GM21737 (cell line): ENCODE measurements at regions not wholly inside any gene's neighbourhood (a gene's known extent, or its start where the extent isn't known, plus 50 kb on each side); places are given as distances from the start of the nearest gene placed in this dataset.
"Not testable (repeated sequence)": the region's sequence is repeated elsewhere in the genome, so short reads cannot be mapped to it uniquely, and the experiment has no call there.

Source experiments
- ATAC-seq: cut with Tn5 transposase; IDR thresholded peaks from one replicate; pipeline ENCODE4 v1.9.1; 2021; ENCODE audit warnings: mild to moderate bottlenecking, moderate library complexity; ENCODE audit not compliant: unreplicated experiment

DNA sequence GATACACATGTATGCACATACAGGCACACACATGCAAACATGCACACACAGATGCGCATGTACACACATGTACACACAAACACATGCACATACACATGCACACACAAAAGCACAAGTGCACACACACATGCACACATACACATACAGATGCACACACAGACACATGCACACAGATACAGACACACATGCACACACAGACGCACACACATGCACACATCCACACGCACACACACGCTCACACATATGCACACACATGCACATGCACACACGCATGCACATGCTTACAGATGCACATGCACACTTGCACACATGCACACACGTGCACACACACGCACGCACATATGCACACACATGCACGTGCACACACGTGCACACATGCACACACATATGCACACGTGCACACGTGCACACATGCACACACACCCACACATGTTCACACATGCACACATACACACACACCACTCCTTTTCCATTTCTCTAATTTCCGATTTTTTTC, 283.8 kb upstream of the FRG2C start:
- no peak for ATAC-seq

DNA sequence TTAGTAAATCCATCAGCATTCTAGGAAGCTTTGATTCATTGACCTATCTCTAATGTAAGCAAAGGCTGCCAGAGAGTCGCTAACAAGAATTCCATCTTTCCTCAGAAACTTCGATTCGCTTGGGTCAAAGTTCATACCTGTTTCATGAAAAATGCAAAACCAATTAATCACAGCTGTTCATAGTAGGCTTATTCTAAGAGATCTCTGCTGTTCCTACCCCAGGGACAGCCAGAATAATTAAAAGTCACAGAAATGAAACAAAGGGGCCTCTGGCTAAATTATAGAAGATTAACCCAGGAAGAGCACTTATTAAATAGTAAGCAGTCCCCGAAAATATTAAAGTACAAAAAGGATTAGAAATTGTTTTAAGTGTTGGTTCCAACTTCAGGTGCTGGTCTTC, 280.1 kb upstream of the FRG2C start:
- ATAC-seq, result not testable (repeated sequence)

DNA sequence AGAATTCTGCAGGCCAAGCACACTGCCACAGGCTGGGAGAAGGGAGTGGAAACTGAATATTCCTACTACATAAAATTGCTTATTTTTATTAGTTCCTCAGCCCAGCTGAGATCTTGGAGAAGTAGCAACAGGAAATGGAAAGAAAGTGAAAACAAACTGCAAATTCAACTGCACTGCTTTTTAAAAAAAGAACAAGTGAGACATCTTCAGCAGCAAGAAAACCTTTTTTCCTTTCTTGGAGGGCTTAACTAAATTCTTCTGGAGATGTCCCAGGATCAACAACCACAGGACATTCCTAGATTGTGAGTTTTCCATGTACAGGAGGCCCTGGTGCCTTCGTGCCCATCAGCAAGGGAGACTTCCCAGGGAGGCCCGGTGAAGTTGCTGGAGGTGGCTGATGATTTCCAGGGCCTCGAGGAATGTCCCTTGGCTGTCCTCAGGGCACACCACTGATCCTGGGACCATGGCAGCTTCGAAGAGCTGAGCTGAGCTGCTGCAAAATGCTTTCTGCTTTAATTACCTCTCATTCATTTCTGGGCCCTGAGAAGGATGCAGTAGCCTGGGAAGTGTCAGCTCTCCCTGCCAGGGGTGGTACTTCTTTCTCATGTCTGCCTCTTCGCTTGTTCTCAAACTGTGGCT, 275.5 kb upstream of the FRG2C start:
- ATAC-seq, result not testable (repeated sequence)

DNA sequence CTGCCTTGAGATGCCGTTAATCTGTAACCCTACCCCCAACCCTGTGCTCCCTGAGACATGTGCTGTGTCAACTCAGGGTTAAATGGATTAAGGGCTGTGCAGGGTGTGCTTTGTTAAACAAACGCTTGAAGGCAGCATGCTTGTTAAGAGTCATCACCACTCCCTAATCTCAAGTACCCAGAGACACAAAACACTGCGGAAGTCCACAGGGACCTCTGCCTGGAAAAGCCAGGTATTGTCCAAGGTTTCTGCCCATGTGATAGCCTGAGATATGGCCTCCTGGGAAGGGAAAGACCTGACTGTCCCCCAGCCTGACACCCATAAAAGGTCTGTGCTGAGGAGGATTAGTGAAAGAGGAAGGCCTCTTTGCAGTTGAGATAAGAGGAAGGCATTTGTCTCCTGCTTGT, 270.8 kb upstream of the FRG2C start:
- not testable (repeated sequence) for ATAC-seq

DNA sequence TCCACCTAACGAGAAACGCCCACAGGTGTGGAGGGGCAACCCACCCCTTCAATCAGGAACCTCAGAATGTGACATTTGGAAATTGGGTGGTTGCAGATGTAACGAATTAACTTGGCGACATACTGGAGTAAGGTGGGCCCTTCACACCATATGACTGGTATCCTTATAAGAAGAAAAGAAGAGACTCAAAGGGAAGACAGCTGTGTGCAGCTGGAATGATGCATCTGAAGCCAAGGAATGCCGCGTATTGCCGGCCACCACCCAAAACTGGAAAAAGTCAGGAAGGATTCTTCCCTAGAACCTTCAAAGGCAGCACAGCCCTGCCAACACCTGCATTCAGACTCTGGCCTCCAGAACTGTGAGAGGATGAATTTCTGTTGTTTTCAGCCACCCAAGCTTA, 270.0 kb upstream of the FRG2C start:
- not testable (repeated sequence) for ATAC-seq

GRCh38 chr3:75394562-75395360, 269.4 kb upstream of the FRG2C start:
- not testable (repeated sequence) for ATAC-seq

DNA sequence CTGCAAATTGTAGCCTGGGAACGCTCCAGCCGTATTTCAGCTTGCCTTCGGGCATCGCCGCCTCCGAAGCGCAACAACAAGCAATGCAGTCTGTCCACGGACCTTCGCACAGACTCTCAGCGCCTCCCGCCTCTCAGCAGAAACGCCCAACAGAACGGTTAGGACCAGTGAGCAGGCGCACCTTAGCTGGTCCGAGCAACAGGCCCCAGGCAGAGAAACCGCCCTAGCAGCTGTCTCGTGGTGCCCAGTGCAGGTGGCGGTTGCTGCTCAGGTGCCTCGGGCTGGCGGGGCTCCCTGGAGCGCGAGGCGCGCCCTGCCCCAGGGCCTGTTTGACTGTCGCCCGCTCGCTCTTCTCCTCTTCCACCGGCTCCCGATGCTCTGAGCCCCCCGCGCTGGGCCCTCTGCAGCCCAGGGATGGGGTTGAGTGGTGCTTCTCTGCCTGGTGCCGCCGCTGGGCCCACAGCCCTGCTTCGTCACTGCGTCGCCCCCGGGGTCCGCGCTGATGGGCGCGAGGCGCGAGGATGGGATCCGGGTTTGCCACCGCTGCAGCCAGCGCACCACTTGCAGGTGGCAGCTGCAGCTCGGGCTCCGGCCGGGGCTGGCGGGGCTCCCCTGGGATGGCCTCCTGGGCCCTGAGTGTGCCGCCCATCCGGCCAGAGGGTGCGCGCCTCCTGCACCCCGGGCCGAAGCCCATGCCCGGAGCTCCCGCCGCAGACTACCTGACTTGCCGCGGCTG, 268.4 kb upstream of the FRG2C start:
- ATAC-seq, result no peak

DNA sequence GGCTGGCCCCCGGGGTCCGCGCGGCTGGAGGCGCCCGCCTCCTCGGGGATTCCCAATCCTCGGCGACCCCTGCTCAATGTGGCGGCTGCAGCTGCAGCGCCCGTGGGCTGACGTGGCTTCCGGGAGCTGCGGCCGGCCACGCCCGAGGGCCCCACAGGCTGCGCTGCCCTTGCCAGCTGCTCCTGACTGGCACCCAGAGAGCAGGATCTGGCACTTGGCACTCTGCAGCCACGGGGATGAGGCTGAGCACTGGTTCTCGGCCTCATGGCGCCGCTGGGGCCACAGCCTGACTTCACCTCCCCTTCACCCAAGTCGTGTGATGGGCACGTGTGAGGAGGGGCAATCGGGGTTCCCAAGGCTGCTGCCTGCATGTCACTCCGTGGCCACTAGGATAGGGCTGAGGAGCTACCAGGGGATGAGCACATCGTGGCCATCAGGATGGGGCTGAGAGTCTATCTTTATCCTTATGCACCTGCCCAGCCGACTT, 267.8 kb upstream of the FRG2C start:
- no peak for ATAC-seq

DNA sequence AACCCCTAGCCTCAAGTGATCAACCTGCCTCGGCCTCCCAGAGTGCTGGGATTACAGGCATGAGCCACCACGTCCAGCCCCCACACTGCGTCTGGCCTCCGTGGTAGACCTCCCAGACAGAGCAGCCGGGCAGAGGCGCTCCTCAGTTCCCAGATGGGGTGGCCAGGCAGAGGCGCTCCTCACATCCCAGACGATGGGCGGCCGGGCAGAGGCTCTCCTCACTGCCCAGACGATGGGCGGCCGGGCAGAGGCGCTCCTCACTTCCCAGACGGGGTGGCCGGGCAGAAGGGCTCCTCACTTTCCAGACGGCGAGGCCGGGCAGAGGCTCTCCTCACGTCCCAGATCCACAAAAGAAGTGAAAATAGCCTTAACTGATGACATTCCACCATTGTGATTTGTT, 266.6 kb upstream of the FRG2C start:
- ATAC-seq, result not testable (repeated sequence)

- ATAC-seq, result not testable (repeated sequence)
Measured at GRCh38 chr3:75422101-75422945, 241.8 kb upstream of the FRG2C start.

- not testable (repeated sequence) for ATAC-seq
Measured at GRCh38 chr3:75425379-75425778, 238.7 kb upstream of the FRG2C start.

GRCh38 chr3:75427486-75427885, 236.6 kb upstream of the FRG2C start:
- ATAC-seq, result not testable (repeated sequence)

- not testable (repeated sequence) for ATAC-seq
Measured at GRCh38 chr3:75427906-75428305, 236.2 kb upstream of the FRG2C start.

DNA sequence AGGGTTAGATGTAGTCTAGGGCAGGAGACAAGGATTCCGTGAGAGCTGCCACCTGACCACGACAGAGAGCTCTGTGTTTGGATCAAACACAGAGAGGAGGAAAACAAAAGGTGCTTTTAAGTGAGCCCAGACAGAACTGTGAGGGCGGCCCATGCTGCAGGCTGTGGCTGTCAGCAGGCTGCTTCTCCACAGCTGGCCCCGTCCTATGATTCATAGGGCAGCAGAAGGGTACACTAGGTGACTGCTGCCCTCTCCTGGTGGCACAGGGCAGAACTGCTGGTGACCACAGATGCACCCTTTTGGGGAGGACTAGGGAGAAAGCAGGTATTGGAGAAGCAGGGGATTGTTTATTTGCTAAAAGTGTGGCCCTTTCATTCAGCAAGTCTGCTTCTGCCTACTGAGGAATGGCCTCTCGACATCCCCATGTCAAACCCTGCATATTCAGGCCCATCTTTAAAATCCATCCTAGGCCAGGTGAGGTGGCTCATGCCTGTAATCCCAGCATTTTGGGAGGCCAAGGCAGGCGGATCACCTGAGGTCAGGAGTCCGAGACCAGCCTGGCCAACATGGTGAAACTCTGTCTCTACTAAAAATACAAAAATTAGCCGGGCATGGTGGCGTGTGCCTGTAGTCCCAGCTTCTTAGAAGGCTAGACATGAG, 234.4 kb upstream of the FRG2C start:
- not testable (repeated sequence) for ATAC-seq

- not testable (repeated sequence) for ATAC-seq
Measured at GRCh38 chr3:75430406-75430805, 233.7 kb upstream of the FRG2C start.

DNA sequence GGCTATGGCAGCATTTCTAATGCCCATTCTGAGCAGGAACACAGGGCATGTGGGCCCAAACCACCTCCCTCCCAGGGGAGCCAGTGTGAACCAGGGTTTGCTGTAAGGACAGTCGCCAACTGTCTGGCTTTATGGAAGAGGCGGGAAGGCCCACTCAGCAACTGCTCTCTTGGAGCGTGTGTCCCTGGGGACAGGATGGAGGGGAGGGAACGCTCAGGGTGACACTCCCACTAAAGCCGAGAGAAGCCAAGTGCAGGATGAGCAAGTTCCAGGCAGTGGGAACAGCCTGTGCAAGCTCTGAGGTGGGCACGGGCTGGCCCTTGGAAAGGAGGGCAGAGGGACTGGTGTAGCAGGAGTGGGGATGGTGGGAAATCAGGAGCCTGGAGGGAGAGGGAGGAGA, 233.0 kb upstream of the FRG2C start:
- ATAC-seq, result not testable (repeated sequence)

- ATAC-seq, result not testable (repeated sequence)
Measured at GRCh38 chr3:75432466-75432865, 231.7 kb upstream of the FRG2C start.

DNA sequence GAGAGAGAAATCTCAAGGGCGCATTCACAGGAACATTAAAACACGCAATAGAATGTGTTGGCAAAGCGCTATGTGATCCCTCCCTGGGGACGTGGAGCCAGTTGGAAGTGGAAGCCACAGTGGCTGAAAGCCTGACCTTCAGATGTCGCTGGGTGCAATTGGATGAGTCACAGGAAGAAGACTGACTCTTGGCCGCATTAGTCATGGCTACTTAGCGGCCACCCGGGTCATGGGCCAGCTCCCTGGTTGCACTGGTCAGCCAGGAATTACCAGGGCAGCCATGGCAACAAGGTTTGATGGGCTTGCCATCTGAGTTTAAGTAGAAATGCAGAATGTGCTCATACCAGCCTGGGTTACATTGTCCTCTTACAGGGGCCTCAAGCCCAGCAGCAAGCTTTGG, 231.2 kb upstream of the FRG2C start:
- ATAC-seq, result not testable (repeated sequence)

GRCh38 chr3:75433295-75433694, 230.8 kb upstream of the FRG2C start:
- not testable (repeated sequence) for ATAC-seq
